ENCODE measurements at regions not wholly inside any gene's neighbourhood (a gene's known extent, or its start where the extent isn't known, plus 50 kb on each side); places are given as distances from the start of the nearest gene placed in this dataset.

- TF ChIP-seq, protein P1, sequence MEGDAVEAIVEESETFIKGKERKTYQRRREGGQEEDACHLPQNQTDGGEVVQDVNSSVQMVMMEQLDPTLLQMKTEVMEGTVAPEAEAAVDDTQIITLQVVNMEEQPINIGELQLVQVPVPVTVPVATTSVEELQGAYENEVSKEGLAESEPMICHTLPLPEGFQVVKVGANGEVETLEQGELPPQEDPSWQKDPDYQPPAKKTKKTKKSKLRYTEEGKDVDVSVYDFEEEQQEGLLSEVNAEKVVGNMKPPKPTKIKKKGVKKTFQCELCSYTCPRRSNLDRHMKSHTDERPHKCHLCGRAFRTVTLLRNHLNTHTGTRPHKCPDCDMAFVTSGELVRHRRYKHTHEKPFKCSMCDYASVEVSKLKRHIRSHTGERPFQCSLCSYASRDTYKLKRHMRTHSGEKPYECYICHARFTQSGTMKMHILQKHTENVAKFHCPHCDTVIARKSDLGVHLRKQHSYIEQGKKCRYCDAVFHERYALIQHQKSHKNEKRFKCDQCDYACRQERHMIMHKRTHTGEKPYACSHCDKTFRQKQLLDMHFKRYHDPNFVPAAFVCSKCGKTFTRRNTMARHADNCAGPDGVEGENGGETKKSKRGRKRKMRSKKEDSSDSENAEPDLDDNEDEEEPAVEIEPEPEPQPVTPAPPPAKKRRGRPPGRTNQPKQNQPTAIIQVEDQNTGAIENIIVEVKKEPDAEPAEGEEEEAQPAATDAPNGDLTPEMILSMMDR (conservative IDR thresholded peaks at IDR 0.05; ENCODE audit: low read depth): no peak
- DNase-seq (ENCODE audit: low spot score): no peak
- no peak overlapping the region for H3K27ac ChIP-seq
- ChIA-PET POLR2A (ENCODE audit: low non-redundant PET) (no interaction called here), CTCF (no interaction called here)
These were observed 58.3 kb downstream of the CXCL12 start for GRCh38 chr10:44326474-44327030.

DNA sequence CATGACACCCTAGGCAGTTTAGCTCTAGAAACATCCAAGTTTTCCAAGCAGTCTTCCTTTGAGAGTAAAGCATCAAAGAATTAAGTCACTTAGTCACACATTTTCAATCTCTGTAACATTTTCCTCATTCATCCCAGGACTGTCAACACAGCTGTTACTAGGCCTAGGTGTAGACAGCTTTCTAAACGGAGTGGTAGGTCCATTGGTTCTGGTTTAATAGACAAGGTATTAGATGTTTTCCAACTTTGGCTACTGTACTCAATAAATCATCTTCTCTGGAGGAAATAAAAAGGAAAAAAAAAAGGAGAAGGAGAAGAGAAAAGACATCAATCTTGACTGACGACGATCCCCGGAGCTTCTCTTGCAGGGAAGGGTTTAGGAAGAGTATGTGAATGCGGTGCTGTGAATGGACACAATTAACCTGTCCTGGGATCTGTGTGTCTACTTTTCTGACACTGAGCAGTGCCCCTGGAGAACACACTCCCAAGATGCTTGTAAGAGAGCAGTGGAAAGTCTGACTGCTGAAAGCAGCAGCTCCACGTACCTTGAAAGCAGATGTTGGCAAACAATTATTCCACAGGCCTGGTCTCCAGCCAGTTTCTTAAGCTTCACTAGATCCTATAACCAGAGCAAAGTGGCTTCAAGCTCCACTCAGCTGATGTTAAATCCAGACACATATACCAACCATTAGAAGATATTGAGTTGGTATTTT, 59.1 kb downstream of the CXCL12 start:
- POLR2A ChIA-PET (ENCODE audit: low non-redundant PET): no interaction called here
- TF ChIP-seq, protein P1 (conservative IDR thresholded peaks at IDR 0.05; ENCODE audit: low read depth): no peak
- H3K27ac ChIP-seq: no peak overlapping the region
- CTCF ChIA-PET: no interaction called here
- DNase-seq (ENCODE audit: low spot score): no peak

DNA sequence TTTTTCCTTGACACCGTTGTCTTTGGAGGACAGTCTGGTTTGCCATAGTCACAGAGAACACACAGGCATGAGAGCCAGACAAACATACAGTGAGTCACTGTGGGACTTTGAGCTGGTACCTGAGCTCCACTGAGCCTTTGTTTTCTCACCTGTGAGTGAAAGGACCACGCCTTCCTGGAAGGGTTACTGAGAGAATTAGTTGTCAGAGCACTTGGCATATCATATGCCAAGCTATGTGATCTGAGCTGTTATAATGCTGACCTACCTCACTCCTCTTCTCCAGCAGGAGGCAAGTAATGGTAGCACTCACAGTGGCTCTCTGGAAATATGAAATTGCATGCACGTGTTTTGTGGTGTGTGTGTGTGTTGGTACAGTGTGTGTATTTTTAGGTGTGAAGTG, 59.7 kb downstream of the CXCL12 start:
- CTCF ChIA-PET: no interaction called here
- no peak overlapping the region for H3K27ac ChIP-seq
- POLR2A ChIA-PET (ENCODE audit: low non-redundant PET): no interaction called here
- TF ChIP-seq, protein P1 (conservative IDR thresholded peaks at IDR 0.05; ENCODE audit: low read depth): no peak
- no peak for DNase-seq (ENCODE audit: low spot score)

- H3K27ac ChIP-seq: no peak overlapping the region
- POLR2A ChIA-PET (ENCODE audit: low non-redundant PET): no interaction called here
- TF ChIP-seq, protein P1 (conservative IDR thresholded peaks at IDR 0.05; ENCODE audit: low read depth): no peak
- DNase-seq (ENCODE audit: low spot score): no peak
- CTCF ChIA-PET: no interaction called here
These were observed 61.1 kb downstream of the CXCL12 start for GRCh38 chr10:44323838-44324237.

DNA sequence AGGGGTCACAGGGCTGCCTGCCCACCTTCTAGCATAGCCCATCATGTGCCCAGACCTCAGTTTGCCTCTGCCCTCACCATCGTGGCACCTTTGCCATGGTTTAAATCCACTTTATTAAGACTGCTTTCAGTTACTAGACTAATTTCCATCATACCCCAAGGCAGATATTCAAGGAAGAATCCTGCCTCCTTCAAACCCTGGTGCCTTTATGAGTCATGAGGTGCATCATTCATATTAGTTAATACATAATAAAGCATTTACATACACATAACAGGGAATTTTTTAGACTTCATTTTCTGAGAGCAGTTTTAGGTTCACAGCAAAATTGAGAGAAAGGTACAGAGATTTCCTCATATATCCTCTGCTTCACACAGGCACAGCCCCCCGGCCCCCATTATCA, 62.8 kb downstream of the CXCL12 start:
- no peak overlapping the region for H3K27ac ChIP-seq
- no peak for DNase-seq (ENCODE audit: low spot score)
- POLR2A ChIA-PET (ENCODE audit: low non-redundant PET): no interaction called here
- CTCF ChIA-PET: no interaction called here
- TF ChIP-seq, protein P1 (conservative IDR thresholded peaks at IDR 0.05; ENCODE audit: low read depth): no peak

DNA sequence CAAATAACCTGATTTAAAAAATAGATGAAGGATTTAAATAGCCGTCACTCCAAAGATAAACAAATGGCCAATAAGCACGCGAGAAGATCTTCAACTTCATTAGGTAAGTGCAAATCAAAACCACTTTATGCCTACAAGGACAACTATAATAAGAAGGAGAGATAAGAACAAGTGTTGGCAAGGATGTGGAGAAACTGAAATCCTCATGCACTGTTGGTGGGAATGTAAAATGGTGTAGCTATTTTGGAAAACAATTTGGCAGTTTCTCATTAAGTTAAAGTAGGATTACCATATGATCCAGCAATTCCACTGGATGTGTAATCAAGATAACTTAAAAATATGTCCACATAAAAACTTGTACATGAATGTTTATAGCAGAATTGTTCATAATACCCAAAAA, 64.1 kb downstream of the CXCL12 start:
- POLR2A ChIA-PET (ENCODE audit: low non-redundant PET): no interaction called here
- TF ChIP-seq, protein P1 (conservative IDR thresholded peaks at IDR 0.05; ENCODE audit: low read depth): no peak
- CTCF ChIA-PET: no interaction called here
- no peak overlapping the region for H3K27ac ChIP-seq
- no peak for DNase-seq (ENCODE audit: low spot score)
